Upper lobe of left lung (tissue), 4 donors: ENCODE measurements at regions not wholly inside any gene's neighbourhood (a gene's known extent, or its start where the extent isn't known, plus 50 kb on each side); places are given as distances from the start of the nearest gene placed in this dataset.

Experiments
- CTCF ChIP-seq, 6 experiments: fragments of 450-650 bp in 4 of 6; fragments of 200-600 bp in 2 of 6; sonication (generic) in 2 of 6; IDR thresholded peaks; one replicate each; pipeline ENCODE4 v1.5.1; 2016 to 2019; ENCODE audit warnings: antibody characterized with exemption in 6 of 6
- POLR2A ChIP-seq, 4 donors: fragments of 450-650 bp; IDR thresholded peaks; one replicate each; pipeline ENCODE4 v1.5.1; 2016 to 2017; ENCODE audit warnings: antibody characterized with exemption in 4 of 4, mild to moderate bottlenecking in 2 of 4

GRCh38 chr12:5197656-5198055, 154.0 kb downstream of the KCNA5 start:
- TF ChIP-seq CTCF (IDR thresholded peaks at IDR 0.05) (no peak), POLR2A (IDR thresholded peaks at IDR 0.05) (no peak)
